GM12873 (cell line): ENCODE measurements at regions not wholly inside any gene's neighbourhood (a gene's known extent, or its start where the extent isn't known, plus 50 kb on each side); places are given as distances from the start of the nearest gene placed in this dataset.

Source experiments
- TF ChIP-seq, protein P1 (sequence below): IDR thresholded peaks from 2 replicates; pipeline ENCODE4 v1.5.1; 2012; ENCODE audit warnings: low read depth, mild to moderate bottlenecking, moderate library complexity, low read length, control low read depth; ENCODE audit not compliant: insufficient read depth; ENCODE audit errors: missing control alignments

DNA sequence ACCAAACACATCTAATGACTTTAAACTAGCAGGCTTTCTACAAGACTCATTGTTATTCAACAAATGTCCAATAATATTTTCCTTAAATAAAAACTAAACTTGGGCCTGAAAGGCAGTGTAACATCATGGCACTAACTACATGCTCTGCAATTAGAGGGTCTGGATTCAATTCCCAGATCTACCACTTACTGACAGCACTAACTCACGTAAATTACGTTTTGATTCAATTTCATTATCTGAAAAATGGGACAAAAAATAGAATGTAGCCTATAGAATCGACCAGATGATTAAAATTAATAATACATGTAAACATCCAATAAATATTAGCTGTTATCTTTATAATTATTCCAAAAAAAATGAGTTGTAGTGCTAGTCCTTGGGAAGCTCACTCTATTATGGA, 98.0 kb upstream of the DDX18 start:
- TF ChIP-seq, protein P1, sequence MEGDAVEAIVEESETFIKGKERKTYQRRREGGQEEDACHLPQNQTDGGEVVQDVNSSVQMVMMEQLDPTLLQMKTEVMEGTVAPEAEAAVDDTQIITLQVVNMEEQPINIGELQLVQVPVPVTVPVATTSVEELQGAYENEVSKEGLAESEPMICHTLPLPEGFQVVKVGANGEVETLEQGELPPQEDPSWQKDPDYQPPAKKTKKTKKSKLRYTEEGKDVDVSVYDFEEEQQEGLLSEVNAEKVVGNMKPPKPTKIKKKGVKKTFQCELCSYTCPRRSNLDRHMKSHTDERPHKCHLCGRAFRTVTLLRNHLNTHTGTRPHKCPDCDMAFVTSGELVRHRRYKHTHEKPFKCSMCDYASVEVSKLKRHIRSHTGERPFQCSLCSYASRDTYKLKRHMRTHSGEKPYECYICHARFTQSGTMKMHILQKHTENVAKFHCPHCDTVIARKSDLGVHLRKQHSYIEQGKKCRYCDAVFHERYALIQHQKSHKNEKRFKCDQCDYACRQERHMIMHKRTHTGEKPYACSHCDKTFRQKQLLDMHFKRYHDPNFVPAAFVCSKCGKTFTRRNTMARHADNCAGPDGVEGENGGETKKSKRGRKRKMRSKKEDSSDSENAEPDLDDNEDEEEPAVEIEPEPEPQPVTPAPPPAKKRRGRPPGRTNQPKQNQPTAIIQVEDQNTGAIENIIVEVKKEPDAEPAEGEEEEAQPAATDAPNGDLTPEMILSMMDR: no peak

DNA sequence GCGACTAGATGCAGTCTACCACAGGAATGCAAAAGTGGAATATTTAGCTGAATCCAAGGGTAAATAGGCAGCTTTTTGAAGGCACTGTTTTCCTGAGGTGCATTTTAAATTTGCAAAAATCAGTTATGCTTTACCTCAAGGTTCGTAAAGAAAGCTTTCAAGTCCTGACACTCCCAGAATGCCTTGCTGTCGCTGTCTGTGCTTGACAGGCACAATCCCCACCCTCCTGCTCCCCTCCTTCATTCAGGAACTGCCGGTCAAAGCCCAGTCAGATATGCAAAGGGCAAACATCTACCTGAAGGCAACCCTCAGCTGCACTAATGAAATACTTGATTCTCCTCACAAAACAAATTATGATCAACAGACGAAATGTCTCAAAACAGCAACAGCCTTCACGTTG, 97.4 kb upstream of the DDX18 start:
- TF ChIP-seq, protein P1: no peak

DNA sequence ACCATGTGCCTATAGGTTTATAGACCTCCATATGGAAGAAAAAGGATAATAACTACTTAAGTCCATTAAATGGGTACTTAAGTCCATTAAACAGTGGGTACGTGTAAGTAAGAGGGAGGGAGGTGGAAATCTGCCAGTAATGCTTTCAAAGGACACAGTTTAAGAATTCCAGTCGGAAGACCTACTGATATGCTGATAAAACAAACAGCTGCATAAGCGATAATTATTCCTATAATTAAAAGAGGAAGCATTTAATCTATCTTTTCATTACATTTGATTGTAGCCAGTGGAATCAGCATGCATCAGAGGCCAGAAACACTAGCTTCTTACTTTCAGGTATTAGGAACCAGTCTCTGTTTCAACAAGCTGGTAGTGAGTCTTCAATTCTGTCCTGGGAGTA, 96.4 kb upstream of the DDX18 start:
- TF ChIP-seq, protein P1: no peak

DNA sequence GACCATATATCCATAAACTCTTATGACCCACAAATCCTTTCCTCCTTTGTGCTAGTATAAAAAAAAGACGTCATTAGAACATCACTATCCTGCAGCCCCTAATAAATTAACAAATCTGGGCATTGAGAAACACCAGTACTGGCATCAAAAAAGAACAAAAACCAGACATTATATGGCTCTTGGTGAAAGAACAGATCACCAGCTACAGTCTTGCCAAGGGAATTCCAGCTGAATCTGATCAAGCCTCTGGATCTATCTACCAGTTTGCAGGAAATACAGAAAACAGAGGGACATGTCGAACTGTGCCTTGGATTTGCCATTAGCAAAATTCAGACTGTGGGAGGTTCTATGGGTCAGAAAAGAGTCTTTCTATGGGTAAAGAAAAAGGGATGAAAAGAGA, 93.7 kb upstream of the DDX18 start:
- TF ChIP-seq, protein P1: no peak

DNA sequence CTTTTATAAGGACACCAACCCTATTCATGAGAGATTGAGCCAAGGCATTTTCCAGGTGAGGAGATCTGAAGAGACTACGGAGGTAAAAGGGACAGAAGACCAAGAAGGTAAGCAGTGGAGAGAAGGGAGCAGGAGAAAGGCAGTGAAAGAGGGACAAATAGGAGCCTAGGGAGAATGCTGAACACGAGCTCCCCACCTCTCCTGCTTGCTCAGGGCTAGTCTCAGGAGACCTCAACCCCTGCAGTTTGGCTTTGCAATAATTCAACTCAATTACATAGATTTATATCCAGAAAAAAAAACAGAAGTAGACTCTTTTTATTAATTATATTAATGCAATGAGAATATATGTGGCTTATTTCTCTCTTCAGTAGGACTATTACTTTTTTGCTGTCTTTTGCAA, 91.0 kb upstream of the DDX18 start:
- TF ChIP-seq, protein P1: no peak

DNA sequence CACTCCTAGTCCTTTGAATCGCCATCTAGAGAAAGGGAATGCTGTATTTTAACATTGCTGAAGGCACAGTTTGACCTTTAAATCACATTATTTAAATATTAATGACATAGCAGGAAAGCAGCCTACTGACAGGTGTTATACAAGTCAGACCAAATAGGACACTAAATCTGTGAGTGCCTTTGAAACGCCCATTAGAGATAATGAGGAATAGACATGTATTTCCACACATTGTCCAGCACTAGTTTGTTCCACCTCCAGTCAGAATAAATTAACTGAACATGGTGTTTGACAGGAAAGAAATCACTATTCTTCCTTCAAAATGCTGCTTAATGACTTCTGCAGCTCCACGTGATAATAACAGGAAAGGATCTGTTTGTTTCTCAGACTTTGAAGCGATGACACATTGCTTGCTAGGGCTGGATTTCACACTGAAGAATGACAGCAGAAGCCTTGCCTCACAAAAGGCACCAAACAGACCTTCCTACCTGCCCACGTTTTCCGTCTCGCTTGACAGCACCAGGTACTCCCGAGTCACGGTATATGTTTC, 90.5 kb upstream of the DDX18 start:
- TF ChIP-seq, protein P1: no peak

DNA sequence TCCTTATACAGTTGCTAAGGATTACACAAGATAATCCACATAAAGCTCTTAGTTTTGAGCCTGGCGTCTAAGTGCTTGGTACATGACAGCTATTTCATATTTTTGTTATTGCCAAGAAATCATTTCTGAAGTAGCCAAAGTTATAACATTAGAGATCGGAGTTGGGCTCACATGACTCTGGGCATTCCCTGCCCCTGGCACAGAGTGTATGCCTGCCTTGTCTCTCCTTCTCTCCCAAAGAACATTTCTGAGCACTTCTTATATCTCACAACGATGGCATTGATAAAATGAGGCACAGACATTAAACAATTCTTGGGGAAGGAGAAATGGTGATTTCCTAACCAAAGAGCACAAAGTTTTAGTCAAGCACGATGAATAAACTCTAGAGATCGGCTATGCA, 87.7 kb upstream of the DDX18 start:
- TF ChIP-seq, protein P1: no peak

DNA sequence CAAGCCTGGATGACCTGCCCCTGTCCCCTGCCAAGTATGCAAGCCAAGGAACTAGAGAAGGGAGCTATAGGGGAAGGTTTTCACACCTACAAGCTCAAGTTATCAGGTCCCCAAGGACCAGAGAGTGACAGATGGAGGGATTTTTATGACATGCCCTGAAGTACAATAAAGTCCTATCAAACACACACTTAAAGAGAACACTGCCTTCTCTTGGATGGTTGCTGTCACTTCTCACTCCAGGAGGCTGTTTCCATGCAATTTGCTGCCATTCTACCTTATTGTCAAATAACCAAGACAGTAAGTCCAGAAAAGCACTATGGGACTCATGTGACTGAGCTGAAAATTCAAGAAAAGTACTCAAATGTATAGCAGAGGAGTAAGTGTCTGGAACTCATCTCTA, 76.6 kb upstream of the DDX18 start:
- TF ChIP-seq, protein P1: no peak
